Breast epithelium (tissue), 4 donors: ENCODE measurements at regions not wholly inside any gene's neighbourhood (a gene's known extent, or its start where the extent isn't known, plus 50 kb on each side); places are given as distances from the start of the nearest gene placed in this dataset.
"Not testable (repeated sequence)": the region's sequence is repeated elsewhere in the genome, so short reads cannot be mapped to it uniquely, and the experiment has no call there.

Experiments
- DNase-seq, 2 donors: peaks; one replicate each; pipeline ENCODE4 v3.0.0-alpha.2; 2019; ENCODE audit warnings: low spot score in 2 of 2
- H3K27ac ChIP-seq, 2 donors: fragments of 200-600 bp; sonication (generic) in 1 of 2; one replicate each; pipeline ENCODE4 v1.5.1; 2016 to 2019; ENCODE audit warnings: mild to moderate bottlenecking in 1 of 2
- H3K27me3 ChIP-seq, 2 donors: fragments of 200-600 bp; sonication (generic) in 1 of 2; one replicate each; pipeline versions ENCODE4 v1.5.1 to v1.6.0; 2017 to 2019; ENCODE audit warnings: control low read depth in 1 of 2, mild to moderate bottlenecking in 1 of 2
- H3K36me3 ChIP-seq: fragments of 200-600 bp; one replicate; pipeline ENCODE4 v1.5.1; 2019
- H3K4me1 ChIP-seq, 2 donors: fragments of 200-600 bp; sonication (generic); one replicate each; pipeline ENCODE4 v1.5.1; 2016 to 2019; ENCODE audit warnings: control low read depth in 1 of 2
- H3K4me3 ChIP-seq, 3 donors: fragments of 200-600 bp; sonication (generic); 1 replicate in 2 of 3; 2 replicates in 1 of 3; pipeline ENCODE4 v1.5.1; 2016 to 2019; ENCODE audit warnings: mild to moderate bottlenecking in 3 of 3, moderate library complexity in 2 of 3
- H3K9me3 ChIP-seq, 2 donors: fragments of 200-600 bp; sonication (generic) in 1 of 2; one replicate each; pipeline ENCODE4 v1.5.1; 2016 to 2019; ENCODE audit warnings: control low read depth in 1 of 2
- POLR2A ChIP-seq: fragments of 450-650 bp; IDR thresholded peaks from one replicate; pipeline ENCODE4 v1.6.1; 2016; ENCODE audit warnings: antibody characterized with exemption, mild to moderate bottlenecking, moderate library complexity
- POLR2AphosphoS5 ChIP-seq, 3 donors: sonication (generic); formaldehyde crosslinking; IDR thresholded peaks; one replicate each; pipeline ENCODE4 v1.6.1; 2017; ENCODE audit warnings: antibody characterized with exemption in 3 of 3
- intact Hi-C: fragments of 100-400 bp; cut with DNase I; formaldehyde crosslinking; loops from one replicate; pipeline ENCODE4 v1.15.1; 2023; ENCODE audit warnings: low total_unique reads
- TF ChIP-seq, protein P1 (sequence below), 3 donors: fragments of 450-650 bp; IDR thresholded peaks; one replicate each; pipeline ENCODE4 v1.5.1; 2016 to 2017; ENCODE audit warnings: antibody characterized with exemption in 3 of 3, mild to moderate bottlenecking in 3 of 3, moderate library complexity in 3 of 3

DNA sequence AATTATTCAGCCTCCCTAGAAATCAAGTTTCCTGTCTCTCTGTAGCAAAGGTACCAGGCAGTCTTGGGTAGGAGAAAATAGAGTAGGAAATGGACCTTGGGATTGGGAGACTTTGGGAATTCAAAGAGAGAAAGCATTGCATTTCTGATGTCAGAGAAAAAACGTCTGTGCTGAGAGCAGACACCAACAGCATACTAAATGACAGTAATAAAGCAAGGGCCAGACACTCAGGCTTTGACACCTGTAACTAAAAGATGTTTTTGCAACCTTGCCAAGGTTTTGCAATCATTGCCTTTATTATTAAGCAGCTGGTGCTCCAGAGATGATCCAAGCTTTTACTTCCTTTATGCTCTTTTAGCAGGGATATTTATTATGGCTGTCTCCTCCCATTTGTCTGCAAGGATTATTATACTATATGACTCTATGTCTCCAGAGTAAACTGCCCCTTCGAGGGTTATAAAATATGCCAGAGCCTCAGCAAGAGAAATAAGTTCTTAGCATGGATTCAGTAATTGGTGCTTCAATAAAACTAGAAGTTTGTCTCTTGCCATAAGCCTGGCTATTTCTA, 85.2 kb upstream of the GRAMD1B start:
- Histone ChIP-seq H3K4me3 (no peak overlapping the region), H3K27ac (no peak overlapping the region), H3K27me3 (no peaks in the 10 kb centered on the region), H3K4me1 (no peaks in the 10 kb centered on the region), H3K9me3 (no peaks in the 10 kb centered on the region), H3K36me3 (no peaks in the 10 kb centered on the region)
- intact Hi-C loops, result no loop called here
- TF ChIP-seq POLR2A (no peak), POLR2AphosphoS5 (IDR thresholded peaks at IDR 0.05) (no peak)
- TF ChIP-seq, protein P1, sequence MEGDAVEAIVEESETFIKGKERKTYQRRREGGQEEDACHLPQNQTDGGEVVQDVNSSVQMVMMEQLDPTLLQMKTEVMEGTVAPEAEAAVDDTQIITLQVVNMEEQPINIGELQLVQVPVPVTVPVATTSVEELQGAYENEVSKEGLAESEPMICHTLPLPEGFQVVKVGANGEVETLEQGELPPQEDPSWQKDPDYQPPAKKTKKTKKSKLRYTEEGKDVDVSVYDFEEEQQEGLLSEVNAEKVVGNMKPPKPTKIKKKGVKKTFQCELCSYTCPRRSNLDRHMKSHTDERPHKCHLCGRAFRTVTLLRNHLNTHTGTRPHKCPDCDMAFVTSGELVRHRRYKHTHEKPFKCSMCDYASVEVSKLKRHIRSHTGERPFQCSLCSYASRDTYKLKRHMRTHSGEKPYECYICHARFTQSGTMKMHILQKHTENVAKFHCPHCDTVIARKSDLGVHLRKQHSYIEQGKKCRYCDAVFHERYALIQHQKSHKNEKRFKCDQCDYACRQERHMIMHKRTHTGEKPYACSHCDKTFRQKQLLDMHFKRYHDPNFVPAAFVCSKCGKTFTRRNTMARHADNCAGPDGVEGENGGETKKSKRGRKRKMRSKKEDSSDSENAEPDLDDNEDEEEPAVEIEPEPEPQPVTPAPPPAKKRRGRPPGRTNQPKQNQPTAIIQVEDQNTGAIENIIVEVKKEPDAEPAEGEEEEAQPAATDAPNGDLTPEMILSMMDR (IDR thresholded peaks at IDR 0.05), result no peak
- DNase-seq, result no peak

DNA sequence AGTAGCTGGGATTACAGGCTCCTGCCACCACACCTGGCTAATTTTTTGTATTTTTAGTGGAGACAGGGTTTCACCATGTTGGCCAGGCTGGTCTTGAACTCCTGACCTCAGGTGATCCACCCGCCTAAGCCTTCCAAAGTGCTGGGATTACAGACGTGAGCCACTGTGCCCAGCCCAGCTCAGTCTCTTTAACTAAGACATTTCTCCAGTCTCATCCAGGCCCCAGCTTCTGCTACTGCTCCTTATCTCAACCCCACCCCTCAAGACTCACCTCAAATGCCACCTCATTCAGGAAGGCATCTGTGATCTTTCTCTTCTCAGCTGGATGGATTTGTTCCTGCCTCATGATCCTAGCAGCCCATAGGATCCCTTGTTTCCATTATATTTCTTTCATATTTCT, 85.9 kb upstream of the GRAMD1B start:
- H3K4me3 ChIP-seq, DNase-seq, H3K4me1 ChIP-seq, H3K27ac ChIP-seq, H3K36me3 ChIP-seq, H3K9me3 ChIP-seq, intact Hi-C loops, H3K27me3 ChIP-seq: not testable (repeated sequence)

DNA sequence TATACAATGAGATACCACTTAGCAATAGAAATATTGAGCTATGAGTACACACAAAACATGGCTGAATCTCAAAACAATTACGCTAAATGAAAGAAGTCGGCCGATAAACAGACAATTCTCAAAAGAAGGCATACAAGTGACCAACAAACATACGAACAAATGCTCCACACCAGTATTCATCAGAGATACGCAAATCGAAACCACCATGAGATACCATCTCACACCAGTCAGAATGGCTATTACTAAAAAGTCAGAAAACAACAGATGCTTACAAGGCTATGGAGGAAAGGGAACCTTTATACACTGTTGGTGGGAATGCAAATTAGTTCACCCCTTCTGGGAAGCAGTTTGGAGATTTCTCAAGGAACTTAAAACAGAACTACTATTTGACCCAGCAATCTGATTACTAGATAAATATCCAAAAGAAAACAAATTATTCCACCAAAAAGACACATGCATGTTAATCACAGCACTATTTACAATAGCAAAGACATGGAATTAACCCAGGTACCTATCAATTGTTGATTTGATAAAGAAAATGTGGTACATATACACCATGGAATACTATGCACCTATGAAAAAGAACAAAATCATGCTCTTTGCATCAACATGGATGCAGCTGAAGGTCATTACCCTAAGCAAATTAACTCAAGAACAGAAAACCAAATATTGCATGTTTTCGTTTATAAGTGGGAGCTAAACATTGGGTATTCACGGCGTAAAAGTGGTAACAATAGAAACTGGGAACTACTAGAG, 90.9 kb upstream of the GRAMD1B start:
- no peak for TF ChIP-seq POLR2A
- TF ChIP-seq, protein P1 (IDR thresholded peaks at IDR 0.05), result no peak
- no peak for TF ChIP-seq POLR2AphosphoS5 (IDR thresholded peaks at IDR 0.05)
- Histone ChIP-seq H3K36me3 (no peaks in the 10 kb centered on the region), H3K27me3 (no peaks in the 10 kb centered on the region), H3K27ac (no peak overlapping the region), H3K4me1 (no peaks in the 10 kb centered on the region), H3K4me3 (no peak overlapping the region), H3K9me3 (no peaks in the 10 kb centered on the region)
- no peak for DNase-seq
- intact Hi-C loops, result no loop called here

DNA sequence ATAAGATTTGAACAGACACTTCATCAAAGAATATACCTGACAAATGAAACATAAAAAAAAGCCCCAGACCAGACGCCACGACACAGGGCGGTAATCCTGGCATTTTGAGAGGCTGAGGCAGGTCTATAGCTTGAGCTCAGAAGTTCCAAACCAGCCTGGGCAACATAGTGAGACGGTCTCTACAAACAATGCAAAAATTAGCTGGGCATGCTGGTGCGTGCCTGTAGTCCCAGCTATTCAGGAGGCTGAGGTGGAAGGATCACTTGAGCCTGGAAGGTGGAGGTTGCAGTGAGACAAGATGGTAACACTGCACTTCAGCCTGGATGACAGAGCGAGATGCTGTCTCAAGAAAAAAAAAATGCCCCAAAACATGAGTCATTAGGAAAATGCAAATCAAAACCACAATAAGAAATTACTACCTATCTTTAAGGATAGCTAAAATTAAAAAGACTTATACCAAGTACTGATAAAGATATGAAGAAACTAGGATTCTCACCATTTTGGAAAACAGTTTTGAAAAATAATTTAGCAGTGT, 91.7 kb upstream of the GRAMD1B start:
- TF ChIP-seq POLR2AphosphoS5 (IDR thresholded peaks at IDR 0.05) (no peak), POLR2A (no peak)
- TF ChIP-seq, protein P1 (IDR thresholded peaks at IDR 0.05), result no peak
- Histone ChIP-seq H3K27ac (no peak overlapping the region), H3K9me3 (no peaks in the 10 kb centered on the region), H3K27me3 (no peaks in the 10 kb centered on the region), H3K36me3 (no peaks in the 10 kb centered on the region), H3K4me1 (no peaks in the 10 kb centered on the region), H3K4me3 (no peak overlapping the region)
- intact Hi-C loops, result no loop called here
- DNase-seq, result no peak

DNA sequence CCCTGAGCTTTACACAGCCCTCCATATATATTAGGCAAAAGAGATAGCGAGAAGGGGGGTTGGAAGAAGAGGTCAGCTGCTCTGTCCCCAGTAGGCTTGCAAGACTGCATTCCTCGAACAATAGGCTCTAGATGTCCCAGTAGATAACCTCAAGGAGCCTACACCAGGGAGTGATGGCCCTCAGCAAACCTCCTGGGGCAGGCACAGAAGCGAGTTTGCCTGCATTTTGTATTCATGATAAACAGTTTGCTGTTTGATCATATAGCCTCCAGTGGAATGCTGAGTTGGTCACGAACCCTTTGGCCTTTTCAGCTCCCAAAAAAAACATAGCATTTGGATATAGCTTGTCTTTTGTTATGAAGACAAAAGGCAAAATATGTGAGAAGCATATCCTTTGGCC, 95.1 kb upstream of the GRAMD1B start:
- no peak for DNase-seq
- intact Hi-C loops, result no loop called here
- Histone ChIP-seq H3K36me3 (no peaks in the 10 kb centered on the region), H3K9me3 (no peaks in the 10 kb centered on the region), H3K4me1 (no peaks in the 10 kb centered on the region), H3K27ac (no peak overlapping the region), H3K4me3 (no peak overlapping the region), H3K27me3 (no peaks in the 10 kb centered on the region)
- TF ChIP-seq, protein P1 (IDR thresholded peaks at IDR 0.05), result no peak
- no peak for TF ChIP-seq POLR2AphosphoS5 (IDR thresholded peaks at IDR 0.05)
- TF ChIP-seq POLR2A, result no peak

DNA sequence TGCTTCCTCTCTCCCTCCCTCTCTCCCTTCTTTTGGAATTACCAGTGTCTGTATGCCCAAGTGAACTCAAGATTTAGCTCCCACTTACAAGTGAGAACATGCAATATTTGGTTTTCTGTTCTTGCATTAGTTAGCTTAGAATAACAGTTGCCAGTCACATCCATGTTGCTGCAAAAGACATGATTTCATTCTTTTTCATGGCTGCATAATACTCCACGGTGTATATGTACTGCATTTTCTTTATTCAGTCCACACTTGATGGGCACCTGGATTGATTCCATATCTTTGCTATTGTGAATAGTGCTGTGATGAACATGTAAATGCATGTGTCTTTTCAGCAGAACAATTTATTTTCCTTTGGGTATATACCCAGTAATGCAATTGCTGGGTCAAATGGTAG, 97.5 kb upstream of the GRAMD1B start:
- H3K36me3 ChIP-seq, H3K27ac ChIP-seq, H3K27me3 ChIP-seq, H3K4me1 ChIP-seq, H3K4me3 ChIP-seq, H3K9me3 ChIP-seq, DNase-seq, intact Hi-C loops: not testable (repeated sequence)
